Activated naive CD4-positive, alpha-beta T cell treated with anti-CD3 and anti-CD28 coated beads for 36 hours (primary cell): ENCODE measurements at regions not wholly inside any gene's neighbourhood (a gene's known extent, or its start where the extent isn't known, plus 50 kb on each side); places are given as distances from the start of the nearest gene placed in this dataset.

Source experiments
- CTCF ChIA-PET: fragments of 350-600 bp; sonication (Branson Sonifier 250); formaldehyde crosslinking; loops from one replicate; lab custom pipeline; 2021; ENCODE audit warnings: antibody characterized with exemption; lab: Charles Lee
- DNase-seq: peaks from one replicate; pipeline ENCODE4 v3.0.0-alpha.2; 2020
- H3K27ac Mint-ChIP-seq: one replicate; pipeline ENCODE4 v1.8.0; 2021; ENCODE audit warnings: mild to moderate bottlenecking, mixed read lengths
- H3K27me3 Mint-ChIP-seq: one replicate; pipeline ENCODE4 v1.8.0; 2021; ENCODE audit warnings: low read depth, mixed read lengths
- H3K36me3 Mint-ChIP-seq: one replicate; pipeline ENCODE4 v1.8.0; 2021; ENCODE audit warnings: low read depth, mixed read lengths
- H3K4me1 Mint-ChIP-seq: one replicate; pipeline ENCODE4 v1.8.0; 2021; ENCODE audit warnings: low read depth, mixed read lengths
- H3K4me3 Mint-ChIP-seq: one replicate; pipeline ENCODE4 v1.8.0; 2021; ENCODE audit warnings: mild to moderate bottlenecking, moderate library complexity, mixed read lengths
- H3K9me3 Mint-ChIP-seq: one replicate; pipeline ENCODE4 v1.8.0; 2021; ENCODE audit warnings: mixed read lengths
- intact Hi-C: fragments of 100-400 bp; cut with micrococcal nuclease; formaldehyde crosslinking; loops from one replicate; pipeline ENCODE4 v1.15.1; 2023

DNA sequence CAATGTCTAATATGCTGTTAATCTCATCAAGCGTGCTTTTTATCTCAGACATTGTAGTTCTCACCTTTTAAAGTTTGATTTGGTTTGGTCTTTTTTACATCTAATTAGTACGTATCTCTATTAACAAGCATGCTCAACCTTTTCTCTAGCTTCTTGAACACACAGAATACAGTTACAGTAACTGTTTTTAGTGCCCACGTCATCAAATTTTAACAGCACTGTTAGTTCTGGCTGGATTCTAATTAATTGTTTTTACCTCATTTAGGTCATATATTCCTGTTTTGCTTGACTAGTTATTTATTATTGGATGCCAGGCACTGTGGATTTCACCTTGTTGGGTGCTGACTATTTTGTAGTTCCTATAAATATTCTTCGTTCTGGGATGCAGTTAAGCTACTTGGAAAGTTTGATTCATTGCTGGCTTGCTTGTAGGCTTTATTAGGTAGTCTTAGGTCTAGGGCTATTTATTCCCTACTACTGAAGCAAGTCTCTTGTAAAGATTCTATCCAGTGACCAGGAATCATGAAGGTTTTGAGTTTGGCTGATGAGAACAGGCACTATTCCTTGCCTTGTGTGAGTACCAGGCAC is 263.0 kb downstream of the ETAA1 start:
- intact Hi-C loops: no loop called here
- CTCF ChIA-PET: no interaction called here
- no peak for DNase-seq
- Mint-ChIP-seq H3K27me3 (no peaks in the 10 kb centered on the region), H3K4me3 (no peak overlapping the region), H3K27ac (no peak overlapping the region), H3K9me3 (peaks cover 2% of the 10 kb centered on the region), H3K4me1 (no peaks in the 10 kb centered on the region), H3K36me3 (no peaks in the 10 kb centered on the region)

DNA sequence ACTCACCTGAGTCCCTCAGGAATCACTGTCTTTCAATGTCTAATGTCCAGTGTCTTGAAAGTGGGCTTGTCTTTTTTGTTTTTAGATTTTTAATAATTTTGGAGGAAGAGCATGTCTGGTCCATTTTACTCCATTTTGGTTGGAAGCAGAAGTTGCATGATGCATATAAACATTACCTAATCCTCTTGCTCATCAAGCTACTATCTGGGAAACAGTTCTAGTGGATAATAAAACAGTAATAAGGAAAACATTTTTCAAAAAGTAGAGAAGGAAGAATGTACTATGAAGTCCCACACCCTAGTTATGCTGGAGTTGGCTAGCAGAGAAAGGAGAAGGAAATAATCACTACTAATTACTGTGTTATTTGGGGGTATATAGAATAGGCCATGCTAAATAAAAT is 263.7 kb downstream of the ETAA1 start:
- intact Hi-C loops: no loop called here
- H3K4me3 Mint-ChIP-seq: no peak overlapping the region
- CTCF ChIA-PET: no interaction called here
- no peaks in the 10 kb centered on the region for H3K27me3 Mint-ChIP-seq
- no peaks in the 10 kb centered on the region for H3K36me3 Mint-ChIP-seq
- H3K27ac Mint-ChIP-seq: no peak overlapping the region
- H3K9me3 Mint-ChIP-seq: no peaks in the 10 kb centered on the region
- no peaks in the 10 kb centered on the region for H3K4me1 Mint-ChIP-seq
- DNase-seq: no peak

DNA sequence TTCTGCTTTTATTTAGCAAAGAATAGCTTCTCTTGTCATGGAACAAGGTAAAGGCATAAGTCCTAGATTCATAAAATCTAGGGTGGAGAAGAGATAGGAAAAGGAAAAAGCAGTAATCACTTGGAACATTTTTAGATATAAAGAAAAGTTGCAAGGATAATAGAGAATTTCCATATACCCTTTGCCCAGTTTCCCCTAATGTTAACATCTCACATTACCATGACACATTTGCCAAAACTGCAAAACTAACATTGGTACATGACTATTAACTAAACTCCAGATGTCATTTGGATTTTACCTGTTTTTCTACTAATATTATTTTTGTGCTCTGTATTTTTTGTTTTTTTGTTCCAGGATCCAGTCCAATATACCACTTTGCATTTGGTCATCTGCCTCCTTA is 265.1 kb downstream of the ETAA1 start:
- H3K4me3 Mint-ChIP-seq: no peak overlapping the region
- H3K36me3 Mint-ChIP-seq: no peaks in the 10 kb centered on the region
- CTCF ChIA-PET: no interaction called here
- no peaks in the 10 kb centered on the region for H3K9me3 Mint-ChIP-seq
- DNase-seq: no peak
- no peak overlapping the region for H3K27ac Mint-ChIP-seq
- no peaks in the 10 kb centered on the region for H3K4me1 Mint-ChIP-seq
- intact Hi-C loops: no loop called here
- H3K27me3 Mint-ChIP-seq: peaks cover 3% of the 10 kb centered on the region

DNA sequence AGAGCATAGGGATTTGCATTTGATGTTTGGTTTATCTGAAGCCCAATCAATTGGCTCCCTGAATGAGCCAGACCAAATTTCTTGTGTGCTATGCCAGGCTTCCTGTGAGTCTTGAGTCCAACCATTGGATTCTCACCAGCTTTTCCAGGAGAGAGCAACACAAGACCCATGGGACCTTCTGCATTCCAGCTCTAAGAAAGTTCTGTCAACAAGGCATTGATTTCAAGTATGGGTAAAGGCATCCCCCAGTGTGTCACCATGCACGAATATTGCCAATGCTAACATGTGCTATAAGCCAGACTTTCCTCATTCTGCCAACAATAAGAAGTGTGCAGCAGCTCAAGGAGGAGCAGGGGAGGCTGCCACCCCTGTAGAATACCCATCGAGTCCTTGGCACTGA is 266.6 kb downstream of the ETAA1 start:
- Mint-ChIP-seq H3K36me3 (no peaks in the 10 kb centered on the region), H3K27me3 (peaks cover 3% of the 10 kb centered on the region), H3K4me1 (no peaks in the 10 kb centered on the region), H3K4me3 (no peak overlapping the region), H3K9me3 (no peaks in the 10 kb centered on the region), H3K27ac (no peak overlapping the region)
- intact Hi-C loops: no loop called here
- CTCF ChIA-PET: no interaction called here
- DNase-seq: no peak

DNA sequence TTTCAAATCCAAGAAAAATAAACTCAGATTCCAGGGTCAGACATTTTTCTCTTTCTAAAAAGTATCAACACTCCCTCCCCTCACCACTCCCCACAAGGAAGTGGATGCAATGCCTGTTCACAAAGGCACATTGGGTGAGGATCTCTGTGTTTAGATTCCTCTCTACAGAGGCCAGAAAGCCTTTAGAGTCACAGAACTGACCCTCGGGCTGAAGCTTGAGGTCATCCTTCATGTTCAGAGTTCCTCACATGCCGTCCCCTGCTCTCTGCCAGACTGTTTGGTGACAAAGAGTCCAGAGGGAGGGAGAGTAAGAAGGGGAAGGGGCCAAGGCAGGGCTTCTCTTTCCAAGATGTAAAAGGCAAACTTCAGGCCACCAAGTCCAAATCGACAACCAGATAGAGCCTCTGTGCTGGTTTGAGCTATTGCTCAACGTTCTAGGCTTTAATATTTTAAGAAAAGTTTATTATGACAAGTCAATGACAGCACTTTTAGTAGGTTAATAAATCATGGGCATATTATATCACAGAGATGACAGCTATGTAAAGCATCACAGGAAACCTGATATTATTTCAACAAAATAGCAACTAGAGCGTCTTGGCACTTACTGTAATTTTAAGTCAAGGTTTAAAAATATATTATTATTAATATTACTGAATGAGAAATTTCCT is 269.4 kb downstream of the ETAA1 start:
- Mint-ChIP-seq H3K27ac (no peak overlapping the region), H3K4me1 (no peaks in the 10 kb centered on the region), H3K9me3 (no peaks in the 10 kb centered on the region), H3K36me3 (no peaks in the 10 kb centered on the region), H3K27me3 (peaks cover 3% of the 10 kb centered on the region), H3K4me3 (no peak overlapping the region)
- intact Hi-C loops: no loop called here
- DNase-seq: no peak
- CTCF ChIA-PET: no interaction called here

DNA sequence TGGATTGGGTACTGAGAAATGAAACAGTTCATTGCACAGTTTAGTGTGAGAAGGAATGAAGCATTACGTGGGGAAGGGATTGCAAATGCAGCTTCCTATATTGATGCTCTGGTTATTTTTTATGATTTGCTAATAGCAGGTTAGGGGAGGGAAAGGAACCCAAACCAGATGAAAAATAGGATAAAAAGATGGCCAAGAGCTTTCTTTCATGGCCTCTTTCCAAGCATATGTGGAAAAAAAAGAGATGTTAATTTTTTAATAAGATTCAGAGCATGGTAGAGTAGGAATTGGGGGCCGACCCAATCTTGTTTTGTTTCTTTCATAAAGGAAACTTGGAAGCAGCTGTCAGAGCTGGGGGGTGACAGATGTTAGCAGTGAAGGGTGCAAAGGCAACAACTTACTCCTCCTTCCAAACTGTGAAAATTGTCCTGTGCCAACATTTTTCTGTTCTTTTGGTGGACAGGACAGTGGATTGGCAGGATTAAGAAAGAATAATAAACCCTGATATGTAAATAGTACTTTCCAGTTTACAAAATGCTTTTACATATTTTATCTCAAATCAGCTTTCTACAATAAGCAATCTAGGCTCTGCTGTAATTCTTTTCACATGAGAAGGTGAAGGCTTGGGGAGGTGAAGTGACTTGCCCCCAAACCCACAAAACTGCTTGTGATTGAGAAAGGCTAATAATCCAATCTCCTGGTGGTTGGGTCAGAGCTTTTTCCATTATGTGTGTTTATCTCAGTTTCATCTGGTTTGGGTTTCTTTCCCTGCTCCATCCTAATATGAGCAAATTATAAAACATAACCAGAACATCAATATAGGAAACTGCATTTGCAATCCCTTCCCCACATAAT is 270.1 kb downstream of the ETAA1 start:
- no peak for DNase-seq
- peaks cover 3% of the 10 kb centered on the region for H3K27me3 Mint-ChIP-seq
- H3K36me3 Mint-ChIP-seq: no peaks in the 10 kb centered on the region
- CTCF ChIA-PET: no interaction called here
- H3K4me3 Mint-ChIP-seq: no peak overlapping the region
- no peak overlapping the region for H3K27ac Mint-ChIP-seq
- H3K4me1 Mint-ChIP-seq: no peaks in the 10 kb centered on the region
- no peaks in the 10 kb centered on the region for H3K9me3 Mint-ChIP-seq
- intact Hi-C loops: no loop called here

DNA sequence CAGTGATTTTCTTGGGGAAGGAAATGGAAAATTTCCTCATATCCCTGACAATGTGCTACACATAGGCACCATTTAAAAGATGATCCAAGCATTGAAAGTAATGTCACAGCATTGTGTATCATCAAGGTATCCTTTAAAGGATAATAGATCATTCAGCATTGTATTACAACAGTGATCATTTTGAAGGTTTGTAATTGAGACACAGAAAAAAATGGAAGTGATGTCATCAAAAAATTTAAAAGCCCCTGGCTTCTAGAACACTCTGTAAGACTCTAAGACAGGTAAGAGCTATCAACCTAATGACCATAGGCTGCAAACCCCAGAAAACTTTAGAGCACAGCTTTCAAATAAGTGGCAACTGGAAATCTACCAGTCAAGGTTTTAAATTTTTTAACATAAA is 271.4 kb downstream of the ETAA1 start:
- H3K27ac Mint-ChIP-seq: no peak overlapping the region
- CTCF ChIA-PET: no interaction called here
- H3K4me3 Mint-ChIP-seq: no peak overlapping the region
- no peaks in the 10 kb centered on the region for H3K4me1 Mint-ChIP-seq
- DNase-seq: no peak
- no peaks in the 10 kb centered on the region for H3K36me3 Mint-ChIP-seq
- H3K27me3 Mint-ChIP-seq: peaks cover 3% of the 10 kb centered on the region
- no peaks in the 10 kb centered on the region for H3K9me3 Mint-ChIP-seq
- intact Hi-C loops: no loop called here

DNA sequence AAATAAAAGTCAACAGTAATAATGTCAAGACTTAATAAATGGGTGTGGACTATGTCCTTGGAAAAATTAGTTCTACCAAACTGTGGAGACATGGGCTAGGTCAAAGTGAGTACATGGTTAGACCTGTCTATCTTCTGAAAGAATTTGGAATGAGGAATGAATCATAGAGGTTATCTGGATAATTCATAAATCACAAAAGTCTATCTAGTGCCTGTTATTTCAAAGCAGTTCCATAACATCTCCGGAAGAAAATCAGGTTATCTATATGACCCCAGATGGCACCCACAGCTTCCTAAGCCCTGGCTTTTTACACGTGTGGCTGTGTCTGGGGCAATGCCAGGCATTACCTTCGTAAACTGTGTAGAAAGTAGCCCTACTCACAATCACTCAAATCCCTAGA is 272.0 kb downstream of the ETAA1 start:
- Mint-ChIP-seq H3K4me1 (no peaks in the 10 kb centered on the region), H3K27ac (no peak overlapping the region), H3K4me3 (no peak overlapping the region), H3K27me3 (peaks cover 3% of the 10 kb centered on the region), H3K9me3 (no peaks in the 10 kb centered on the region), H3K36me3 (no peaks in the 10 kb centered on the region)
- no peak for DNase-seq
- intact Hi-C loops: no loop called here
- CTCF ChIA-PET: no interaction called here

DNA sequence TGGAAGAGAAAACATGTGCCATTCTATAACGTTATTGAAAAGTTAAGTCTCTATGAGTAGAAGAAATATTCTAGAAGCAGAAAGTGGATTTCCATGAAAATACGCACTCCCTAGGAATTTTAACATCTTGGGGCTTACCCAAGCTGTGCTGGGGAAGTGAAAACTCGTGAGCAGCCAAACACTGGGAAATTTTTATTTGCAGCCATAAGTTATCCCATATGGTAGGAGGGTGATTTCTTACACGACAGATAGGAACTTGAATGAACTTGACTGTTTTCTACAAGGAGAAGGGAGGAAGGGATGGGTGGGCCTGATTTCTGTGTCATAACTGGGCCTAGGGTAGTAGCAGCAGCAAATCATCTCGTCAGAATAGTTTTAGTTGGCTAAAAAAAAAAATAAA is 272.6 kb downstream of the ETAA1 start:
- no peak overlapping the region for H3K4me3 Mint-ChIP-seq
- H3K27me3 Mint-ChIP-seq: peaks cover 3% of the 10 kb centered on the region
- H3K4me1 Mint-ChIP-seq: no peaks in the 10 kb centered on the region
- no peak overlapping the region for H3K27ac Mint-ChIP-seq
- CTCF ChIA-PET: no interaction called here
- no peaks in the 10 kb centered on the region for H3K36me3 Mint-ChIP-seq
- no peak for DNase-seq
- no peaks in the 10 kb centered on the region for H3K9me3 Mint-ChIP-seq
- intact Hi-C loops: no loop called here

DNA sequence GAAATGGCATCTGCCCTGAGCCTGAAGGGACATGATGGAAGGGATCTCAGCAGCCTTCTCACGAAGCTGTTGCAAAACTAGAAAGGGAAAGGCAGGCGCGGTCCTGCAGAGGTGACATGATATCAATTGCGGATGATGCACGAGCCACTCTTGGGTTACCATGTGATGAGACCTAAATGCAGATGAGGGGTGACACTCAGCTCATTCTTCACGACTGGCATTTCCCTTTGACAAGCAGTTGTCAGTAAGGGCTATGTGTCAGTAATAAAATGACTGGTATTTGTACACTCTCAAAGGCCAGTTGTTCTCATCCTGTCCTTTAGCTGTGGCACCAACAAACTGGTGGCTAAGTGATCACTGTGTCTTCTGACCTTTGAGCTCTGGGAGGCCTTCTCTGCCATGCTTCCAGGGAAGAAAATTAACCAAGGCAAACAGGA is 273.6 kb downstream of the ETAA1 start:
- Mint-ChIP-seq H3K27me3 (peaks cover 3% of the 10 kb centered on the region), H3K9me3 (no peaks in the 10 kb centered on the region), H3K4me1 (no peaks in the 10 kb centered on the region), H3K36me3 (no peaks in the 10 kb centered on the region), H3K27ac (no peak overlapping the region), H3K4me3 (no peak overlapping the region)
- intact Hi-C loops: no loop called here
- no peak for DNase-seq
- CTCF ChIA-PET: no interaction called here

DNA sequence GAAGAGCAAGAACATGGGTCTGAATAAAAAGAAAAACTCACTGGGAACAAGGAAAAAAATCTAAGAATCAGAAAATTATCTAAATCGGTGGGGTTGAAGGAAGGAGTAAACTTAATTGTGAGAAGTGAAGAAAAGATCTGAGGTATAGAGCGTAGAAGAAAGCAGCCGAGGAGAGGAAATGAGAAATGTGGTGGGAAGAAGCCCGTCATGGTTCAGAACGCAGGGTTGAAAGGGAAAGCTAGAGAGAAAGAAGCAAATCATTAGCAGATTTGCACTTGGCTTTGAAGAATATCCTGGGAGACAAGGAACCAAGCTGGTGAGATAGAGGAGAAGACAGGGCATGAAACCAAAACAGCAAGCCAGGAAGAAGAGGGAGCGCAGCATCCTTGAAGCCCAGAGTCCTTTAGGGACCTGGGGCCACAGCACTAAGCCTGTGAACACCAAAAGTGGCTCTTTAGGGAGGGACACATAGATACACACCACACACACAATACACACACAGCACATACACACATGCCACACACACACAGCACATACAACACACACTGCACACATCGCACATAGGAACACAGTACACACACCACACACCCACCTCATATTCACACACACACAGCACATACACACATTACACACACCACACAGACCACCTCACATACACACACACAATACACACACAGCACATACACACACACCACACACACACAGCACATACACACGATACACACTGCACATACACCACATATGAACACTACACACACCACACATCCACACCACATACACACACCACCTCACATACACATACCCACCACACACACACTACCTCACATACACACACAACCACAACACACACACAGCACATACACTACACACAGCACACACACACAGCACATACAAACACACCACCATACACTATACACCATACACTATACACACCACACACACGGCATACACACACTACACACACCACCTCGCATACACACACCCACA is 274.6 kb downstream of the ETAA1 start:
- CTCF ChIA-PET: no interaction called here
- Mint-ChIP-seq H3K27ac (no peak overlapping the region), H3K9me3 (no peaks in the 10 kb centered on the region), H3K4me1 (no peaks in the 10 kb centered on the region), H3K4me3 (no peak overlapping the region), H3K27me3 (no peaks in the 10 kb centered on the region), H3K36me3 (no peaks in the 10 kb centered on the region)
- no peak for DNase-seq
- intact Hi-C loops: no loop called here

DNA sequence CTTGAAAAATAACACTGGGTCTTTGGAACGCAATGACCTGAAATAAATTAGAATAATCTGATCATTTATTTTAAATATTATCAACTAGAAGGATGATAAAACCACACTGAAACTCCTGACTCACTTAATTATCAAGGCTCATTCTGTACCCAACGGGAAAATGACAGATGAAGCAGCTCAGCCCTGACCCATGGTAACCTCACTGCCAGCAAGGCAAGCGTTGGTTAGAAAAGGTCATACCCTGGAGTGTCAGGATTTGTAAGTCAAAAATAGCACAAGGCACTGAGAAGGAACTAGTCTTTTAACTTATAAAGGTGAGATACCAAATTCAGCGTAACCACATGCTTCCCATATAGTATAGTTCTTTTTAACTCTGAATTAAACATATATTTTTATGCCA is 277.5 kb downstream of the ETAA1 start:
- intact Hi-C loops: no loop called here
- no peaks in the 10 kb centered on the region for H3K4me1 Mint-ChIP-seq
- H3K4me3 Mint-ChIP-seq: no peak overlapping the region
- no peaks in the 10 kb centered on the region for H3K27me3 Mint-ChIP-seq
- no peak overlapping the region for H3K27ac Mint-ChIP-seq
- no peak for DNase-seq
- H3K36me3 Mint-ChIP-seq: no peaks in the 10 kb centered on the region
- H3K9me3 Mint-ChIP-seq: no peaks in the 10 kb centered on the region
- CTCF ChIA-PET: no interaction called here
